Endothelial cell of umbilical vein (primary cell): ENCODE measurements at regions not wholly inside any gene's neighbourhood (a gene's known extent, or its start where the extent isn't known, plus 50 kb on each side); places are given as distances from the start of the nearest gene placed in this dataset.

Experiments used
- BruUV-seq: library from RNA; stranded (reverse); fragments of 400-500 nt; replicated peaks from 2 replicates; lab custom pipeline; 2021; lab: Mats Ljungman, UMichigan
- CTCF ChIA-PET: fragments of 300-600, 350-600 bp; sonication (Branson Sonifier 250); formaldehyde crosslinking; loops from one replicate; lab custom pipeline; 2021; ENCODE audit warnings: antibody characterized with exemption, inconsistent platforms; lab: Charles Lee
- POLR2A ChIA-PET: fragments of 300-600, 350-600 bp; sonication (Branson Sonifier 250); formaldehyde crosslinking; loops from one replicate; lab custom pipeline; 2021; ENCODE audit warnings: antibody characterized with exemption, inconsistent platforms; lab: Charles Lee
- DNase-seq: peaks from one replicate; pipeline ENCODE4 v3.0.0-alpha.2; 2011; ENCODE audit warnings: low read depth, low spot score
- FAIRE-seq: peaks from 2 replicates; lab custom pipeline; 2011; peaks lifted over from hg19 to GRCh38; lab: Jason Lieb, UNC
- H2AFZ ChIP-seq: 2 replicates; pipeline ENCODE4 v1.6.0; 2012; ENCODE audit warnings: low read depth, low read length, control low read depth, inconsistent platforms
- H3K27ac ChIP-seq: 2 replicates; pipeline ENCODE4 v1.5.1; 2011; ENCODE audit warnings: low read depth, mild to moderate bottlenecking, control low read depth, low read length, moderate library complexity; ENCODE audit not compliant: insufficient read depth
- H3K27me3 ChIP-seq, 2 experiments: 2 replicates each; pipeline versions ENCODE4 v1.6.0 to v1.6.1; 2011; ENCODE audit warnings: low read length in 2 of 2, mixed read lengths in 1 of 2; ENCODE audit not compliant: control insufficient read depth in 2 of 2, insufficient read depth in 2 of 2
- H3K36me3 ChIP-seq, 2 experiments: 2 replicates in 1 of 2; 3 replicates in 1 of 2; pipeline ENCODE4 v1.5.1; 2011; ENCODE audit warnings: low read length in 2 of 2, mild to moderate bottlenecking in 1 of 2, moderate library complexity in 1 of 2; ENCODE audit not compliant: control insufficient read depth in 2 of 2, insufficient read depth in 2 of 2; ENCODE audit errors: extremely low read depth in 1 of 2
- H3K4me1 ChIP-seq: 3 replicates; pipeline ENCODE4 v1.5.1; 2011; ENCODE audit warnings: mild to moderate bottlenecking, low read length; ENCODE audit not compliant: control insufficient read depth, insufficient read depth; ENCODE audit errors: extremely low read depth
- H3K4me2 ChIP-seq: 2 replicates; pipeline ENCODE4 v1.6.1; 2011; ENCODE audit warnings: low read length, control low read depth, mixed read lengths; ENCODE audit not compliant: insufficient read depth
- H3K4me3 ChIP-seq, 3 experiments: fragments of 200-600 bp in 1 of 3; sonication (generic), shearing (Covaris generic) in 1 of 3; replicated peaks in 1 of 3; 2 replicates each; pipeline ENCODE4 v1.5.1; 2011 to 2016; ENCODE audit warnings: control low read depth in 3 of 3, low read length in 3 of 3, mild to moderate bottlenecking in 2 of 3, inconsistent platforms in 1 of 3, low read depth in 1 of 3, moderate library complexity in 1 of 3; ENCODE audit not compliant: insufficient read depth in 1 of 3
- H3K79me2 ChIP-seq: 2 replicates; pipeline ENCODE4 v1.6.0; 2012; ENCODE audit warnings: low read length, inconsistent platforms; ENCODE audit not compliant: control insufficient read depth, insufficient read depth
- H3K9ac ChIP-seq: replicated peaks from 2 replicates; pipeline ENCODE3; 2011; ENCODE audit warnings: low read length, control low read depth; ENCODE audit not compliant: insufficient read depth; ENCODE audit errors: extremely low read depth
- H3K9me1 ChIP-seq: replicated peaks from 3 replicates; pipeline ENCODE4 v1.6.0; 2011; ENCODE audit warnings: mild to moderate bottlenecking, low read length; ENCODE audit not compliant: control insufficient read depth, insufficient read depth; ENCODE audit errors: extremely low read depth
- H3K9me3 ChIP-seq: replicated peaks from 2 replicates; pipeline ENCODE4 v1.5.1; 2012; ENCODE audit warnings: low read length, inconsistent platforms; ENCODE audit not compliant: control insufficient read depth, insufficient read depth
- H4K20me1 ChIP-seq: replicated peaks from 2 replicates; pipeline ENCODE3; 2011; ENCODE audit warnings: mild to moderate bottlenecking, low read length; ENCODE audit not compliant: control insufficient read depth, insufficient read depth; ENCODE audit errors: extremely low read depth
- EZH2 ChIP-seq: IDR thresholded peaks from 2 replicates; pipeline ENCODE4 v1.6.1; 2012; ENCODE audit warnings: borderline replicate concordance, low read depth, mild to moderate bottlenecking, moderate library complexity, low read length, inconsistent platforms; ENCODE audit not compliant: severe bottlenecking
- FOS ChIP-seq: IDR thresholded peaks from 2 replicates; pipeline ENCODE4 v1.6.1; 2011; ENCODE audit warnings: mild to moderate bottlenecking, low read length, moderate library complexity, borderline replicate concordance; ENCODE audit not compliant: insufficient read depth
- GATA2 ChIP-seq: IDR thresholded peaks from 2 replicates; pipeline ENCODE4 v1.7.0; 2011; ENCODE audit warnings: low read depth, mild to moderate bottlenecking, moderate library complexity, mixed read lengths, low read length; ENCODE audit not compliant: insufficient read length, insufficient read depth
- JUN ChIP-seq: IDR thresholded peaks from 2 replicates; pipeline ENCODE4 v1.6.1; 2011; ENCODE audit warnings: borderline replicate concordance, low read depth; ENCODE audit not compliant: insufficient read length, insufficient read depth
- MYC ChIP-seq: IDR thresholded peaks from one replicate; pipeline ENCODE4 v1.6.1; 2011; ENCODE audit warnings: mild to moderate bottlenecking, low read depth, low read length
- POLR2A ChIP-seq: IDR thresholded peaks from 2 replicates; pipeline ENCODE4 v1.6.1; 2012; ENCODE audit warnings: low read depth, mild to moderate bottlenecking, control low read depth, low read length
- POLR2AphosphoS5 ChIP-seq: IDR thresholded peaks from 2 replicates; pipeline ENCODE4 v1.6.1; 2012; ENCODE audit warnings: low read depth, mild to moderate bottlenecking, control low read depth, low read length, moderate library complexity; ENCODE audit not compliant: insufficient read depth
- dilution Hi-C: fragments of 300-500 bp; cut with MboI; formaldehyde crosslinking; loops from one replicate; pipeline ENCODE4 v1.15.0; 2019; ENCODE audit warnings: low sequenced_read_pairs; ENCODE audit not compliant: extremely low pct_ligation_motif_present
- intact Hi-C: fragments of 100-400 bp; cut with micrococcal nuclease; formaldehyde crosslinking; loops from one replicate; pipeline ENCODE4 v1.10.0; 2022
- TF ChIP-seq, protein P1 (sequence below): IDR thresholded peaks from 2 replicates; pipeline ENCODE4 v1.6.1; 2011; ENCODE audit not compliant: insufficient read depth, insufficient read length
- TF ChIP-seq, protein P2 (sequence below), 2 donors: IDR thresholded peaks; 1 replicate in 1 of 2; 2 replicates in 1 of 2; pipeline ENCODE4 v1.5.1; 2011; ENCODE audit warnings: low read length in 2 of 2, mild to moderate bottlenecking in 2 of 2, moderate library complexity in 2 of 2, control low read depth in 1 of 2, inconsistent platforms in 1 of 2, low read depth in 1 of 2; ENCODE audit not compliant: insufficient read depth in 1 of 2; ENCODE audit errors: extremely low read depth in 1 of 2

- dilution Hi-C loops = no loop called here
- Histone ChIP-seq H3K9me3 (peaks cover 4% of the 10 kb centered on the region), H4K20me1 (no peaks in the 10 kb centered on the region), H3K4me2 (no peak overlapping the region), H3K4me1 (no peaks in the 10 kb centered on the region), H3K27me3 (no peaks in the 10 kb centered on the region), H2AFZ (no peak overlapping the region), H3K36me3 (no peaks in the 10 kb centered on the region), H3K27ac (no peak overlapping the region), H3K9me1 (no peaks in the 10 kb centered on the region), H3K79me2 (no peaks in the 10 kb centered on the region), H3K9ac (no peak overlapping the region), H3K4me3 (no peak overlapping the region)
- POLR2A ChIA-PET = no interaction called here
- FAIRE-seq = no peak
- CTCF ChIA-PET = no interaction called here
- intact Hi-C loops = no loop called here
- no peak for TF ChIP-seq GATA2
- no peak for TF ChIP-seq FOS
- TF ChIP-seq, protein P1, sequence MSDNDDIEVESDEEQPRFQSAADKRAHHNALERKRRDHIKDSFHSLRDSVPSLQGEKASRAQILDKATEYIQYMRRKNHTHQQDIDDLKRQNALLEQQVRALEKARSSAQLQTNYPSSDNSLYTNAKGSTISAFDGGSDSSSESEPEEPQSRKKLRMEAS = no peak
- TF ChIP-seq JUN = no peak
- no peak for TF ChIP-seq MYC
- TF ChIP-seq EZH2 = no peak
- TF ChIP-seq, protein P2, sequence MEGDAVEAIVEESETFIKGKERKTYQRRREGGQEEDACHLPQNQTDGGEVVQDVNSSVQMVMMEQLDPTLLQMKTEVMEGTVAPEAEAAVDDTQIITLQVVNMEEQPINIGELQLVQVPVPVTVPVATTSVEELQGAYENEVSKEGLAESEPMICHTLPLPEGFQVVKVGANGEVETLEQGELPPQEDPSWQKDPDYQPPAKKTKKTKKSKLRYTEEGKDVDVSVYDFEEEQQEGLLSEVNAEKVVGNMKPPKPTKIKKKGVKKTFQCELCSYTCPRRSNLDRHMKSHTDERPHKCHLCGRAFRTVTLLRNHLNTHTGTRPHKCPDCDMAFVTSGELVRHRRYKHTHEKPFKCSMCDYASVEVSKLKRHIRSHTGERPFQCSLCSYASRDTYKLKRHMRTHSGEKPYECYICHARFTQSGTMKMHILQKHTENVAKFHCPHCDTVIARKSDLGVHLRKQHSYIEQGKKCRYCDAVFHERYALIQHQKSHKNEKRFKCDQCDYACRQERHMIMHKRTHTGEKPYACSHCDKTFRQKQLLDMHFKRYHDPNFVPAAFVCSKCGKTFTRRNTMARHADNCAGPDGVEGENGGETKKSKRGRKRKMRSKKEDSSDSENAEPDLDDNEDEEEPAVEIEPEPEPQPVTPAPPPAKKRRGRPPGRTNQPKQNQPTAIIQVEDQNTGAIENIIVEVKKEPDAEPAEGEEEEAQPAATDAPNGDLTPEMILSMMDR (IDR thresholded peaks at IDR 0.05; ENCODE audit: extremely low read depth in 1 of 2, insufficient read depth in 1 of 2, low read depth in 1 of 2, low read length in 2 of 2) = no peak
- no peak for TF ChIP-seq POLR2A
- TF ChIP-seq POLR2AphosphoS5 = no peak
- BruUV-seq = no TSS peak
- no peak for DNase-seq
Observed at GRCh38 chr10:85043207-85043606, 714.8 kb downstream of the CCSER2 start.
